NCI-H774 (cell line): ENCODE measurements at regions not wholly inside any gene's neighbourhood (a gene's known extent, or its start where the extent isn't known, plus 50 kb on each side); places are given as distances from the start of the nearest gene placed in this dataset.

Experiments used
- DNase-seq: peaks from one replicate; lab custom pipeline; 2025; lab: John Stamatoyannopoulos, UW

DNA sequence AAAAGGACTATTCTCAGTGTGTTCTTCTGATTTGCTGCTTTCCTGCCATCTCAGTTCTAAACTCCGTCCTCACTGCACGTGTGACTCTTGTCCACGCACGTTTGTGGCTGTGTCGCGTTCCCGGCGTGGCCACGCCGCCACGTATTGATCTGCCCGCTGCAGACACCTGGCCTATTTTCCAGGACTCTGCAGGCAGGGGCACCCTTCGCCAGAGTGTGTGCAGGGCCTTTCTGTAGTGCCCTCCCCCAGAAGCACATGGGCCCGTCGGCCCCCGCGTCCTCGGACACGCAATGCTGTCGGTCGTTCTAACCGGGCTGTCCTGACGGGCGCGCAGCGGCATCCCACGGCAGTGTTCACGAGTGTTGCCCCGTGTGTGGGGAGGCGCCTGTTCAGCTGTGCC, 87.6 kb downstream of the YTHDF1 start:
- no peak for DNase-seq

DNA sequence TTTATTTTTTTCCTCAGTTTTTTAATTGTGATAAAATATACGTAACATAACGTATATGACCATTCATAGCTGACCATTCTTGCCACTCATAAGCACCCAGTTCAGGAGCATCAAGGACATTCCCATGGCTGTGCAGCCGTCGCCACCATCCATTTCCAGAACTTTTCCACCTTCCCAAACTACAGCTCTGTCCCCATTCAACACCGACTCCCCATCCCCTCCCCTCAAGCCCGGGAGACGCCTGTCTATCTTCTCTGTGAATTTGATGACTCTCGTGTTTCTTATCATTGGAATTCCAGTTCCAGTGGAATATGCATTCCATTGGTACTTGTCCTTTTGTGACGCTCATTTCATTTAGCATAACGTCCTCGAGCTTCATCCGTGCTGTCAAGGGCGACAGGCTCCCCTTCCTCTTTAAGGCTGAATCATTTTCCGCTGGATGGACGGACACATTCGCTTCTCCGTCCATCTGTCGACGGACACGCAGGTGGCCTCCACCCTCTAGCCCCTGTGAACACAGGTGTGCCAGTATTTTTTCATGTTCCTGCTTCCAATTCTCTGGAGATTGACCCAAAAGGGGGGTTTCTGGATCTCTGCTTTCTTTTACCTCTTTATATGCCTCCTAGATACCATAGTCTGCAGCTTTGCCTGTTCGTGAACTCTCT, 88.1 kb downstream of the YTHDF1 start:
- no peak for DNase-seq

DNA sequence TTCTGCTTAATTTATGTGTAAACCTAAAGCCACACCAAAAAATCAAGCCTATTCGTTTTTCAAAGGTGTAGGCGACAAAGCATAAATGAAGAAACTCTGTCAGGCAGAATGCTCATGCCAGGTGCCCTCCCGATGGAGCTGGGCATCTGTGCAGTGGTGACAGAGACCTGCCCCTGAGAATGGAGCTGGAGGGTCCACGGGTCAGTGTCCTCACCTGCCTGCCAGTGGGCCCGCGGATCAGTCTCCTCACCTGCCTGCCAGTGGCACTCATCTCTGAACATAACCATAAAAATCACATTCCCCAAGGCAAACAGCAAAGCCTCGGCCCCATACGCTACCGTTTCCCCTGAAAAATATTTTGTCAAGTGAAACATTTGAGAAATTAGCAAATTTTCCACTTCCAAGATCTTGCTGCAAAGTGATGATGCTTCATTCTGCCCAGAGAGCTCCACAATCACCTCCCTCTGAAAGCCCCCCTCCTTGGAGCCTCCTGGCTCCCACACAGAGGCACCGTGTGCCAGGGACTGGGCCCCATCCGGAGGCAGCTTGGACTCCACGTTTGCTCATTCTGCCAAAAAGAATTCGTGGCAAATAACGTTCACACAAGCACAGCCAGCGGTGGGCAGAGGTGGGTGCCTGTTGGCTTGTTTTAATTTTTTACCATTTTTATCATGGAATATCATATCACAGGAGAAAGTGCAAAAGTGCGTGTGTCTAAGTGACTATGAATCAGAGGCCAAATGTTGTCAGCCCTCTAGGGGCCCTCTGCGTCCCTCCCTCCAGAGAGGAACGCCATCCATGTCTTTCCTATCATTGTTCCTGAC, 88.8 kb downstream of the YTHDF1 start:
- DNase-seq: no peak

DNA sequence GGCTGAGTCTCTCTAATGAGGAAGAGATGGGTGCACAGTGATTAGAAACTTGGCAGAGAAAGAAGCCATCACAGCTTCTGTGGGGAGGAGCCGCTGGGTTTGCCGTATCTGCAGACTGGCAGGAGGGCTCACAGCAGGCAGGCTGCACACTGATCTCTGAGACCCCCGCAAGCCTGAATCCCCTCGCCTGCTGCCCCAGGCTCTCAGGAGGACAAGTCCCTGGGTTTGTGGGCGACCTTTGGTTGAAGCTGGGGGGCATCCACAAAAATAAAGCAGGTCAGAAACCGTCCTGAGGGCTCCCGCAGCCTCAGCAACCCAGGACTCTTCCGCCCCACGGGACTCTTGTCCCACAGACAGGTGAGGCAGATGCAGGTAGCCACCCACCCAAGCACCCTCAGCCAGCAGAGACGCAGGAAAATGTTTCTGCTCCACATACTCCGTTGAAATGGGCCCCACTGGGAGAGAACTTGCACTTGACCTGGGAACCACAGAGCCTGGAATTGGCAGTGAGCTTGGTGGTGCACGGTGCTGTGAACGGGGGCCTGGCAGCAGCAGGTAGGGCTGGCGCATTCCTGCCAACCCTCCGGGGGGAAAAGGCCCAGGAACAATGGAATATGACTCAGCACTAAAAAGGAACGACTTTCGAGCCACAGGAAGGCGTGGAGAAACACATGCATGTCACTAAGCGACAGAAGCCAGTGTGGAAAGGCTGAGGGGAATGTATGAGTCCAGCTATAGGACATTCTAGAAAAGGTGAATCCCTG, 89.9 kb downstream of the YTHDF1 start:
- DNase-seq: no peak

DNA sequence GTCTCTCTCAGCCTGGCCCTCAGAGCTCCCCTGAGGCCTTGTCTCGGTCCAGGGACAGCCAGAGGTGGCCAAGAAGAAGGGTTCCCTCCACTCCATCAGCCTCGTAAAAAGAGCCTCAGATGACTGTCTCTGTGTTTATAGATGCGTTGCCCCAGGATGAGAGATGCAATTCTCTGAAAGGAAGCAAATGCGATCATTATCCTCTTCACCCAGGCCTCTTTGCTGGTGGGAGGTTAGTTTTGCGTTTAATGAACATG, 90.4 kb downstream of the YTHDF1 start:
- DNase-seq: no peak

DNA sequence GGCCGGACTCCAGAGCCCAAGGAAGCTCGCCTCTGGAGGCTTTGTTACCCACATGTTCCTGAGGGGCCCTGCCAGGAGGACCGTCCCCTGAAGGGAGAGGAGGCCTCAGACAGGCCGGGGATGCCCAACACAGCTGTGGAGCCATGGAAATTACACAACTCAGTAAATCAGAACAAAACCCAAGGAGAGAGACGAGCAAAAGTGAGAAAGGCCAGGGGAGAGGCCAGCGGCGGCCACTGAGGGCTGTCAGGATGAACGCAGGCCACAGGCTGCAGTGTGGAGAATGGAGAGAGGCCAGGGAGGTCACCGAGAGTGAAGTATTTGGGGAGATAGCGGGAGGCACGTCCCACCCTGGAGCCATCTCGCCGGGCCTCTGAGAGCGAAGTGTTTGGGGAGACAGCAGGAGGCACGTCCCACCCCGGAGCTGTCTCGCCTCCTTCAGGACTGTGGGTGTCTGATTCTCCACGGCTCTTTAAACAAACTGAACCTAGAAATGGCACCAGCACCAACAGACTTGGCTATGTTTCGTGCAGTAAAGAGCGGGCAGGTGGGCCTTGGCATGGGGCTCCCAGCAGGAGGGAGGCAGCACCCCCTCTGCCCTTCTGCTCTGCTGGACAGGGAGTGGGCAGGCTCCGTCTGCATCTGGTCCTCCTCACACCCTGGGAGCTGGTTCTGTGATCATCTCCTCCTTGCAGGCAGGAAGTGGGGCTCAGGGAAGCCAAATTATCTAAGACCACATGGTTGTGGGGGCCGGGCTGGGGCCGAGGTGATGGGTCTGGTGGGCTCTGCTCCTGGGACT, 91.0 kb downstream of the YTHDF1 start:
- no peak for DNase-seq

DNA sequence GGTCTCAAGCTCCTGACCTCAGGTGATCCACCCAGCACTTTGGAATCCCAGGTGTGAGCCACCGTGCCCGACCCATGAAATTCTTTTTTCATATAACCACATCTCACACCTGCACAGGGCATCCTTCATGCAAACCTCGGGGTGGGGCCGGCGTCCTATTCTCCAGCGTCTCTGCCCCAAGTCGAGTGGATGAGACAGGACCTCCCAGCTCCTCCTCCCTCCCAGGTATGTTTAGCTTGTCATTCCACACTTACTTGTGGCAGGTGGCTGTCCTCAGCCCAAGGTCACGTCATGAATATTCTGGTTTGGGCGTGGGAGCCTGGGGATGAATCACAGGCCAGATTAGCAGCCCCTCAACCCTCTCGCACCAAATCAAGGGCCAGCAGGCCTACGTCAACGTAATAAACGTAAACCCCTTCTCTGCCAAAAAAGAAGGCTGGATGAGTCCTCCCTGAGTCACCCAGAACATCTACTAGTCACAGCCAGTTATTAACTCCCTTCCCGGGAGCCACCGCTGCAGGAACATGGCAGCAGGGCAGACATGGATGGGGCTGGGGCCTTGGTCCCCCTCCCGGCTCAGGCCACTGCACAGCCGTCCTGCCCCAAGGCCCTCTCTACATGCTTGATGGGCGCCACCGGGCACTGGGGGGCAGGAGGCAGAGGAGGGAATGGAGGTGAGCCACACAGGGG, 91.7 kb downstream of the YTHDF1 start:
- no peak for DNase-seq

DNA sequence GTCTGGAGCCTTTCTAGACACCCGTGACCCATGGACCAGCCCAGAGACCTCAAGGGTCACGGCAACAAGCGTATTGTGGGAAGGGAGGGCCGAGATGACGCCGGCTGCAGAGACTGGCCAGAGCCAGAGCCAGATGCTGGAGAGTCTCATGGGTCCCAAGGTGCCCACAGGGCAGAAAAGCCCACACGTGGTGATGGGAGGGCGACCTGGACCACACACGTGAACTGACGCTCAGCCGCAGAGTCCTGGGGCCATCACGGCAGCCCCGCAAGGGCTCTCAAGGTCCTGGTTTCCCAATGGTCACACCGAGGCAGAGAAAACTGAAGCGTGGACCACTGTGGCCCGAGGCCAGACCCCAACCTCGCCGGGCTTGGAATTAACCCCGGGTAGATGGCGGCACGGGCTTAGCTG, 92.6 kb downstream of the YTHDF1 start:
- no peak for DNase-seq

DNA sequence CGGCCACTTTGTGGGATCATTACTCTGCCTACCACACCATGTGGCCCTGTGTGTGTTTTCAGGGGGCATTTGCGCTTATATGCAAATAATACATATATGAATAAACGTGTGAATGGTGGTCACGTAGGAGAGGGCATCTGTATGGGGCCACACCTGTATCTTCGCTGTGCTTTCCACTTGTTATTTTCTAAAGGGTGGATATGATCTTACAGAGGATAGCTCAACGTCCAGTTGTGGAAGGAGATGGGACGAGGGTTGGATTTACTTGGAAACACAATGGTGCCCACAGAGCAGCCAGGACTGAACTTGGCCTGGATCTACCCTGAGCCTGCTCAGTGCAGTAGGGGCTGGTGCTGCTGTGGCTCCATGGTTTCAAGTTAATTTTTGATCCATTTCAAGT, 93.3 kb downstream of the YTHDF1 start:
- DNase-seq: no peak

DNA sequence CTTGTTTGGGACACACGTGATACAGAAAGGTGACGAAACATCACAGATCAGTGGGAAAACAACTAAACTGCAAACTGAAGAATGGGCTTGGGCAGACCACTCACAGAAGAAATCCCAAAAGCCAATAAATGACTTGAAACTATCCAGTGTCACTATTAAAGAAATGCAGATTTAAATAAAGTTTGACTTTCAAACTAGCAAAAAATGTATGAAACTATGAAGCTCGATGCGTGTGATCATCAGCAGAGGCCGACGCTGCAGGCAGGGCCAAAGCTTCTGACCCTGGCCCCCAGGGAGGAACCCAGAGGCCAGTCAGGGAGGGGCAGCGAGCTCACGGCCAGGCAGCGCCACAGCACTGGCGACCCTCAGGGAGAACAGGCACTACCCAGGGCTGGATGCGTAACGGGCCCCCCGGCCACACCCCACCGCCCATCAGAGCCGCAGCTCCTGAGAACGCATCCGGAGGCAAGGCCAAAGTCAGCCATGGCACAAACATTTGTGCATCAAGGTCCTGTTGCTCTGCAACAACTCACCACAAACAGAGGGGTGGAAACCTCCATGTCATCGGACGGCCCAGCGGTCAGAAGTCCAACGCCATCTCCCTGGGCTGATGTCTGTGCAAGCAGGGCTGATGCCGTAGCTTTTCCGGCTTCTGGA, 94.1 kb downstream of the YTHDF1 start:
- no peak for DNase-seq

DNA sequence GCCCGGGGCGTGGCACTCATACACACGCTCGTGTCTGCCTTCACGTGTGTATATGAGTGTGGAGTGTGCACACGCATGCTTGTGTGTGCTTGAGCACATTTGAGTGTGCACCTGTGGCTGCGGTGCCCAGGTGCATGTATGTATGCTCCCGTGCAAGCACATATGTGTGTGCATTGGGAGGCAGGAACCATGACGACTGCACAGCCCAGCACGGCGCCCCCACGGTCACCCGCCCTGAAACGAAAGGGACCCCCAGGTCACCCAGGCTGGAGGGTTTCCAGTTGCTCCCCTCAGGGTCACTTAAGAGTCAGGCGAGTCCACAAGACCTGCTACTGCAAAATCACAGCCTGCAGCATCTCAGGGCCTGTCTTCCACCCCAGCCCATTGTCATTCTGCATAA, 94.7 kb downstream of the YTHDF1 start:
- no peak for DNase-seq

DNA sequence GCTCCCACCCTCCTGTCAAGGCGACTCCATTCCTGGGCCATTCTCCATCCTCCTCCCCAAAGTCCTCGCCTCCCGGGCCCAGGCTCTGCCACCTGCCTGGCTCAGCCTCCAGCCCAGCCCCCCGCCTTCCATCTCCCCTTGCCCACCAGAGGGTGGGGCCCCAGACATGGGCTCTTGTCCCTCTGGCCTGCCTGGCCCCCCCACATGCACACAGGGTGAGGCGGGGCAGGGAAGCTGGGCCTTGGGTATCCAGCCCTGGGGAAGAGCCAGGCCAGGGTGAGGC, 95.2 kb downstream of the YTHDF1 start:
- no peak for DNase-seq

DNA sequence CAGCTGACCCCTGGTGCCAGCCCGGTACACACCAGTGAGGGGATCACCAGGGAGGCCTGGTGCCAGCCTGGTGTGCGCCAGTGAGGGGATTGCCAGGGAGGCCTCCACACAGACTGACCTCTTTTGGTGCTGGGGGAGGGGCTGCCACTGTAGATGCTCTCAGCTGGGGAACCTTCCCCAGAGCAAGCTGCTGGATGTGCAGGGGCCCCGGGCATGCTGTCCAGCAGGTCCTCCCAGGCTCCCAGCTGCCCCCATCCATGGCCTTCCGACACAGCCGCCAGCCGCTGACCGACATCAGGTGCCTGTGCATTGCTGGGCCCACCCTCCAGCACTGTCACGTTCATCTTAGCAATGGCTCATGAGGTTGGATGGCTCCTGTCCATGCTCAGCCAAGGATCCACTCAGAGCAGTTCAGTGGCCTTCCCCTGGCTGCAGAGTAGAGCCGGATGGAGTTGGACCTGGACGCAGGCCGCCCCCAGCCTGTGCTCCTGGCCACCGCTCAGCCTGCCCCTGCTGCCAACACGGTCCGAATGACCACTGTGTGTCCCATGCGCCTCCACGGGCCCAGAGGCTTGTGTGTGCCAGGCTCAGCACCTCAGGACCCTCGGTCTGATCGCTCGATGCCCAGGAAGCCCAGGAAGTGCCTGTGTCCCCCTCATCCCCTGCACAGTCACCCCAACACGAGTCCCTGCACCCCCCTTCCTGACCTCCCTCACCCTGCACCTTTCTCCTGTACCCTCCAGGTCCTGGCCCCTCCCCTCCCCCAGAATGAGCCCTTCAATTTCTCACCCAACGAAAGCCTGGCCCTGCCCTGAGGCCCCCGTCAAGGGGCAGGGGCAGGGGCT, 95.7 kb downstream of the YTHDF1 start:
- no peak for DNase-seq

DNA sequence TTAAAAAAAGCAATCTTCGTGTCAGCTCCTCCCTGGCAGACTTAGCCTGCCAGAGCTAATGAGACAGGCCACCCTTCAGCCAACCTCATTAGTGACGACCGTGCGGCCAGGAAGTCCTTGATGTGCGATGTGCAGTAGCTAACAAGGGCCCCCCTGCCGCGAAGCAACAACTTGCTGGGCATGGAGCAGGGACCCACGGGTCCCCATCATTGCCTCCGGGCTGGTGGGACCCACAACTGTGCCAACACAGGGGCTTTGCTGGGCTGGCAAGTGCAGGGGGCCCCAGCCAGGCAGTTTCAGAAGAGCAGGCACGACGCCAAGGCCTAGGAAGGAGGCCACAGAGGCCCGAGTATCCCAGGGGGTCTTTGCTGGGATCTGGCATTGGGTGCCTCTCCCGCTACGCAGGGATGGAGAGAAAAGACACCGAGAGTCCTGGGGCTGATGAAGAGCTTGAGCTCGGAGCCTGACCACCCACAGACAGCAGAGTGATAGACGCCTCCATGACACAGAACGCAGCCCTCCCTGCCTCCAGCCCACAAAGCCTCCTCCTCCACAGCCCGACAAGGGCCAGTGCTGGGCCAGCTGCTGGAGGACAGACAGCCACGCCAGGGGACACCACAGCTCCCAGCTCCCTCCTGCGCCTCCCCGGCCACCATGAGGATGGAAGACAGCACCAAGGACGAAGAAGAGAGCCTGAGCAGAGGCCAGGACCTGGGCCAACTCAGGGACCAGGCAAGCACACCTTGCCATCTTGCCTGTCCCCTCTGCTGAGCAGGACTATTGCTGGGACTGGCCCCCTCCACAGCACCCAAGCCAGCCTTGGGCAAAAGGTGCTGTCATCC, 96.6 kb downstream of the YTHDF1 start:
- no peak for DNase-seq

DNA sequence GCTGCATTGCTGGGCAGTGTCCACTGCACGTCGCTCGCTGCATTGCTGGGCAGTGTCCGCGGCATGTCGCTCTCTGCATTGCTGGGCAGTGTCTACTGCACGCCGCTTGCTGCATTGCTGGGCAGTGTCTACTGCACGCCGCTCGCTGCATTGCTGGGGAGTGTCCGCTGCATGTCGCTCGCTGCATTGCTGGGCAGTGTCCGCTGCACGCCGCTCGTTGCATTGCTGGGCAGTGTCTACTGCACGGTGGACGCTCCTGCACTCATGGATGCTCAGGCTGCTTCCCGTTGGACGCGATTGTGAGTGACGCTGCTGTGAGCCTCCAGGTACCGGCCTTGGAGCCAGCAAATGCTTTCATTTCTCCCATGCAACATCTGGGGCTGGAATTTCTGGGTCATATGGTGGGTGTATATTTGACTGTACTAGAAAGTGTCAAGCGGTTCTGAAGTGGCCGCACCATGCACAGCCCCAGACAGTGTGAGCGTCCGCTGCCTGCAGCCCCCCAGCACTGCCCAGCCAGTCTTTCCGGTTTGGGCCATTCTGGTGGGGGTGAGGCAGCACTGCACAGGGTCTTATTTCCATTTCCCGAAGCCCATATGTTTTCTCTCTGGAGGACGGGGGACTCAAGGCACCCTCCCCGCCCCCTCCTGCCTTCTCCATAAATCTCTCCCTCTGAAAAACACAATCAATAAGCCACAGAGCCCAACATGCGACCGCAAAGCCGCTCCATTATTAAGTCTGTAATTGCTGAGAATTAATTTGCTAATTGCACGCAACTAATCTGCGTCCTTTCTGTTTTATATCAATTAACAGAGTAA, 97.4 kb downstream of the YTHDF1 start:
- DNase-seq: no peak

DNA sequence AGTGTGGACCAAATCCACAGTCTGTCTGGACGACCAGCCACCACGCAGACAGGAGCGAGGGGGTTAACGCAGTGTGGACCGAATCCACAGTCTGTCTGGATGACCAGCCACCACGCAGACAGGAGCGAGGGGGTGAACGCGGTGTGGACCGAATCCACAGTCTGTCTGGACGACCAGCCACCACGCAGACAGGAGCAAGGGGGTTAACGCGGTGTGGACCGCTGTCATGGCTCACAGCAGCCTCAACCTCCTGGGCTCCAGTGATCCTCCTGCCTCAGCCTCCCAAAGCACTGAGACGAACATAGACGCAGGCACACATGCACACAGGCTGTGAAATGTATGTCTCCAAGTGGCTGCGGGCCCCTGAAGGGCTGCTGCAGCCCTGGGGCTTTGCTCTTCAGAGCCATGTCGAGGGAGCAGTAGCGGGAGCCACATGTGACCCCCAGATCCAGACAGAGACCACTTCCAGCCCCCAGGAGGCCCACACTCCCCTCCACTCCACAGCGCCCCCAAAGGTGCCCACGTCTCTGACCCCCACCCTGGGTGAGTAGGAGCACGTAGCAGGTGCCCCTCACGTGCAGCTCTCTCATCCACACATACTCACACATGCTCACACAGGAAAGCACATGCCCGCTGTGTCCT, 98.1 kb downstream of the YTHDF1 start:
- DNase-seq: no peak

DNA sequence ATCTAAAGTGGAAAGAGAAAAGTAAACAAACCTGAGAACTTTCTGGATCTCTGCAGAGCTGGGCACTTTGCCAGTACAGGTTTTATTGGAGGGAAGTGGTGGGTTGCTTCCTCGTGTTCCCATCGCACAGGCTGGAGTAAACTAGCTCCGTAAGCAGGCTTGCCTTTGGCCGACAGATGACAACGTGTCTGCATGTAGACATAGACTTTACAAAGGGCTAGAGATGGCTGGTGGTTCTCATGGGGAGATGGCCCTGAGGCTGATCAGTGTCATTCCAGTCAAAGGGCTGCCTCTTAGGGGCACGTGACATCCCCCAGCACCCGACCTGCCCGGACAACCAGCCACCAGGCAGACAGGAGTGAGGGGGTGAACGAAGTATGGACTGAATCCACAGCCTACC, 98.8 kb downstream of the YTHDF1 start:
- DNase-seq: no peak

DNA sequence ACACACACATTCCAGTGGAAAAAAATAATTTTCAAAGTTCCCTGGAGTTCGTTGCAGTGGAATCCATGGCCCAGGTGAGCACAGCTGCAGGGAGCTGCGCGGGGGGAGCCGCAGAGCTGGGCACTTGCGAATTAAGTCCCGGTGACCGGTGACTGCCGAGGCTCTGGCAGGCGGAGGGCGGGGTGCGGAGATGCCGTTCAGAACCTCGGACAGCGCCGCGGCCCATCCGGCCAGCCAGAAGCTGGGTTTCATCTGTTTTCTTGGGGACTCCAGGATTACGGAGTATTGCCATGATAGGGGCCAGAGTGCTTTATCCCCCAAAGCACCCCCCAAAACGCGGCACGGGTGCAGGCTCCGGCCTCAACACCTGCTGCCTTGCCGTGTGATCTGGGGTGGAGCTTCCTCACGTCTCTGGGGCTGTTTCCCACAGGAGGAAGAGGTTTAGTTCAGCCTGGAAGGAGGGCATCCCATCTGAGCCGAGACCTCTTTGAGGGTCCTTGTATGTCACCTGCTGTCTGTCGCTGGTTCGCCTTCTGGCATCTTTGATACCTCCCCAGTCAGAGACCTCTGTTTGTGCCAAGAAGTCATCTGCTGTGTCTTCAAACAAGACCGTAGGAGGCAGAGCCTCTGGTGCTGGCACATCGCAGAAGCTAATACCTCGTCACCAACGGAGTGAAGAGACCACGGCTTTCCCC, 99.4 kb downstream of the YTHDF1 start:
- DNase-seq: no peak
